ENCODE measurements at regions not wholly inside any gene's neighbourhood (a gene's known extent, or its start where the extent isn't known, plus 50 kb on each side); places are given as distances from the start of the nearest gene placed in this dataset.

DNA sequence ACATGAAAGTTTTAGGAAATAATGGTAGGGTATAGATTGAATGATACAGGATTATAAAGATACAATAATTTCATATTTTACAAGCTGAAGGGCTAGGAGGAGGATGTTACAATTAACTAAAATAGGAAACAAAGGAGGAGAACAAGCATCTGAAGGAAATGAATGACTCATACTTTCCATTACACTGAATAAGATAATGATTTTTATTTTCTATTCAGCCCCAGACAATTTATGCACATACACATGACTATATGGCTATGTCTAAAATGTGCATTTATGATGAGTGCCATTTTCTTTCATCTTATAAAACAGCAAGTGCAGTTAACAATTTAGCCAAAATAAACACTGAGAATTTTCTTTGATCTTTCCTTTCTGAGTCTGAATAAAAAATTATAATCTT lies 994.6 kb upstream of the ADGRB3 start:
- TF ChIP-seq CTCF (conservative IDR thresholded peaks at IDR 0.05; ENCODE audit: low read depth, low read length) (no peak), EZH2phosphoT487 (IDR thresholded peaks at IDR 0.05; ENCODE audit: borderline replicate concordance, low read length) (no peak), EZH2 (IDR thresholded peaks at IDR 0.05; ENCODE audit: low read length, unreplicated experiment) (no peak)
